Naive thymus-derived CD4-positive, alpha-beta T cell (primary cell): ENCODE measurements at regions not wholly inside any gene's neighbourhood (a gene's known extent, or its start where the extent isn't known, plus 50 kb on each side); places are given as distances from the start of the nearest gene placed in this dataset.

Experiments
- ATAC-seq: fragments of 150-1000 bp; cut with Tn5 transposase; 2 replicates; pipeline ENCODE4 v1.10.0; 2021; ENCODE audit warnings: mild to moderate bottlenecking, moderate library complexity
- CTCF ChIA-PET: fragments of 350-600 bp; sonication (Branson Sonifier 250); formaldehyde crosslinking; loops from one replicate; lab custom pipeline; 2021; ENCODE audit warnings: antibody characterized with exemption; lab: Charles Lee
- POLR2A ChIA-PET: fragments of 350-600 bp; sonication (Branson Sonifier 250); formaldehyde crosslinking; loops from one replicate; lab custom pipeline; 2021; ENCODE audit warnings: antibody characterized with exemption, inconsistent platforms; lab: Charles Lee
- DNase-seq, 9 donors: peaks; one replicate each; pipeline versions ENCODE4 v3.0.0 to v3.0.0-alpha.2; 2020 to 2022; ENCODE audit warnings: mixed read lengths in 1 of 9
- H3K27ac ChIP-seq: one replicate; pipeline ENCODE4 v1.7.0; 2013; ENCODE audit warnings: mild to moderate bottlenecking, low read depth, low read length, moderate library complexity
- H3K27me3 ChIP-seq, 2 donors: one replicate each; pipeline ENCODE4 v1.7.0; 2013; ENCODE audit warnings: low read length in 2 of 2, mild to moderate bottlenecking in 2 of 2, moderate library complexity in 2 of 2; ENCODE audit not compliant: control insufficient read depth in 2 of 2, insufficient read depth in 2 of 2
- H3K36me3 ChIP-seq, 3 experiments: 1 replicate in 2 of 3; 2 replicates in 1 of 3; pipeline ENCODE4 v1.7.0; 2013; ENCODE audit warnings: low read length in 3 of 3, mild to moderate bottlenecking in 3 of 3, moderate library complexity in 1 of 3; ENCODE audit not compliant: insufficient read depth in 3 of 3, control insufficient read depth in 2 of 3
- H3K4me1 ChIP-seq, 2 donors: one replicate each; pipeline ENCODE4 v1.7.0; 2013; ENCODE audit warnings: low read length in 2 of 2, mild to moderate bottlenecking in 2 of 2, moderate library complexity in 1 of 2; ENCODE audit not compliant: control insufficient read depth in 2 of 2, insufficient read depth in 2 of 2
- H3K4me3 ChIP-seq: 2 replicates; pipeline ENCODE4 v1.7.0; 2013; ENCODE audit warnings: mild to moderate bottlenecking, low read length
- H3K9me3 ChIP-seq, 3 experiments: 1 replicate in 2 of 3; 2 replicates in 1 of 3; pipeline ENCODE4 v1.7.0; 2013; ENCODE audit warnings: low read length in 3 of 3; ENCODE audit not compliant: control insufficient read depth in 2 of 3
- H3K27ac Mint-ChIP-seq, 9 donors: one replicate each; pipeline ENCODE4 v1.8.0; 2020 to 2022; ENCODE audit warnings: mixed read lengths in 9 of 9, mild to moderate bottlenecking in 8 of 9, moderate library complexity in 5 of 9, inconsistent platforms in 2 of 9
- H3K27me3 Mint-ChIP-seq, 5 donors: one replicate each; pipeline ENCODE4 v1.8.0; 2021 to 2022; ENCODE audit warnings: mixed read lengths in 5 of 5, mild to moderate bottlenecking in 1 of 5
- H3K36me3 Mint-ChIP-seq, 5 donors: one replicate each; pipeline ENCODE4 v1.8.0; 2020 to 2022; ENCODE audit warnings: mixed read lengths in 5 of 5, mild to moderate bottlenecking in 3 of 5, inconsistent platforms in 1 of 5
- H3K4me1 Mint-ChIP-seq, 7 donors: one replicate each; pipeline ENCODE4 v1.8.0; 2020 to 2022; ENCODE audit warnings: mixed read lengths in 7 of 7, mild to moderate bottlenecking in 3 of 7, inconsistent platforms in 1 of 7
- H3K4me3 Mint-ChIP-seq, 10 donors: one replicate each; pipeline ENCODE4 v1.8.0; 2020 to 2022; ENCODE audit warnings: mild to moderate bottlenecking in 10 of 10, mixed read lengths in 10 of 10, moderate library complexity in 6 of 10, inconsistent platforms in 2 of 10
- H3K9me3 Mint-ChIP-seq, 11 donors: one replicate each; pipeline ENCODE4 v1.8.0; 2020 to 2022; ENCODE audit warnings: mixed read lengths in 11 of 11, mild to moderate bottlenecking in 4 of 11, inconsistent platforms in 1 of 11, moderate library complexity in 1 of 11
- intact Hi-C, 2 donors: fragments of 100-400 bp; cut with micrococcal nuclease; formaldehyde crosslinking; loops; one replicate each; pipeline ENCODE4 v1.15.1; 2023

DNA sequence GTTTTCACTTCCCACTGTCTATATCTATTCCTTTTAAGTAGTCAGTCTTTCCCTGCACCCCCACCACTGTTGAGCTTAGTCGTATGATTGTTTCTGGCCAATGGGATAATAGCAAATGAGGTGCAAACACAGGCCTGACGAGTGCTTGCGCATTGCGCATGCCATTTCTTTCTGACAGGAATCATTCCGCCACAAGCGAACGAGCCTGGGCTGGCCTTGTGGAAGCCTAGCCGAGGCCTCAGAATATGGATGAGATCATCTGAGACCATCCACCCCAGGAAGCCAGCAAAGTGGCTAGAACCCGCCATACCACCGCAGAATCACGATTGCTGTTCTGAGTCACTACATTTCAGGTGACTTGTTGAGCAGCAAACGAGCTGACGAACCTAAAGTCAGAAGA, 52.2 kb upstream of the PRL start:
- CTCF ChIA-PET, result no interaction called here
- intact Hi-C loops, result no loop called here
- Mint-ChIP-seq H3K4me3 (no peak overlapping the region), H3K27me3 (peaks cover 0 to 7% (median 0%) of the 10 kb centered on the region in 5 donors), H3K4me1 (no peaks in the 10 kb centered on the region), H3K27ac (no peak overlapping the region), H3K9me3 (peaks cover 0 to 5% (median 0%) of the 10 kb centered on the region in 11 donors), H3K36me3 (no peaks in the 10 kb centered on the region)
- ATAC-seq (no peak), DNase-seq (no peak)
- Histone ChIP-seq H3K4me1 (no peaks in the 10 kb centered on the region), H3K9me3 (no peaks in the 10 kb centered on the region), H3K36me3 (no peaks in the 10 kb centered on the region), H3K27me3 (no peaks in the 10 kb centered on the region), H3K27ac (no peak overlapping the region), H3K4me3 (no peak overlapping the region)
- POLR2A ChIA-PET, result no interaction called here

DNA sequence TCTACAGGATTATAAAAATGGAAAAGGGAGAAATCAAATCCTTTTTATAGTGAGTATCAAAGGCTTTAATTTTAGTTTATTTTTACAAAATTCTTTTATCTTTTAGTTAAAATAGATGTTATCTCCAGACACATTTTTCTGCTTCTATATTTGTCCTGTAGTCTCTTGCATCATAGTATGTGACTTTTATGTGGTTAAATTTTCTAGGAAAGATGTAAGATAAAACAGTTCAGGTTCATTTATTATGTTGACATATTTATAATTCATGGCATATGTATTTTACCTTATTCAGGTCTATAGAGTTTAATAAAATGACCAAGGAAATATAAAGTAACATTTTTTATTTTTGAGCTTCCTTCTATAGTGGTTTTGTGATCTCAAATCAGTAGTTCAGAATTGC, 52.7 kb upstream of the PRL start:
- Mint-ChIP-seq H3K4me3 (no peak overlapping the region), H3K27ac (no peak overlapping the region), H3K36me3 (no peaks in the 10 kb centered on the region), H3K9me3 (peaks cover 0 to 5% (median 0%) of the 10 kb centered on the region in 11 donors), H3K27me3 (peaks cover 0 to 7% (median 0%) of the 10 kb centered on the region in 5 donors), H3K4me1 (no peaks in the 10 kb centered on the region)
- DNase-seq, result no peak
- no peaks in the 10 kb centered on the region for H3K4me1 ChIP-seq
- H3K27ac ChIP-seq, result no peak overlapping the region
- H3K9me3 ChIP-seq, result no peaks in the 10 kb centered on the region
- no peak for ATAC-seq
- H3K4me3 ChIP-seq, result no peak overlapping the region
- H3K36me3 ChIP-seq, result no peaks in the 10 kb centered on the region
- ChIA-PET POLR2A (no interaction called here), CTCF (no interaction called here)
- H3K27me3 ChIP-seq, result no peaks in the 10 kb centered on the region
- intact Hi-C loops, result no loop called here

DNA sequence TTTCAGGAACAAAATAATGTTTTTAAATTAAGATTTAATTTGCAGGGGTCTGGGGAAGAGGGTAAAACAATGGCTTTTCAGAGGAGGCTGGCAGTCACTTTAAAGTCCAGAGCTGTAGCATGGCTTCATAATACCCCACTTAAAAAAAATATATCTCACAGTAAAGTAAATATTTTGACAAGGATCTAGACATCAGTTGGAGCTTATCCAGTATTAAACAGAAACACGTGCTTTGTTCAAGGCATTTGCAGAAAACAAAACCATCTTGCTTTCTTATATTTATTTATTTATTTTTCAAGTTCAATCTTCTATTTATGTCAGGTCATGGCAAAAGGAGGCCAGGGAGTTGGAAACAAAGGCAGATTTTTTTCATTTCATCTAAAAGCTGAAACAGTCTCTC, 53.3 kb upstream of the PRL start:
- no peak for DNase-seq
- ATAC-seq, result no peak
- peaks cover 0 to 2% (median 0%) of the 10 kb centered on the region in 11 donors for H3K9me3 Mint-ChIP-seq
- no peak overlapping the region for H3K27ac Mint-ChIP-seq
- Histone ChIP-seq H3K9me3 (no peaks in the 10 kb centered on the region), H3K27ac (no peak overlapping the region), H3K27me3 (no peaks in the 10 kb centered on the region), H3K36me3 (no peaks in the 10 kb centered on the region), H3K4me3 (no peak overlapping the region), H3K4me1 (no peaks in the 10 kb centered on the region)
- ChIA-PET POLR2A (no interaction called here), CTCF (no interaction called here)
- no peaks in the 10 kb centered on the region for H3K36me3 Mint-ChIP-seq
- H3K4me1 Mint-ChIP-seq, result no peaks in the 10 kb centered on the region
- H3K4me3 Mint-ChIP-seq, result no peak overlapping the region
- intact Hi-C loops, result no loop called here
- H3K27me3 Mint-ChIP-seq, result peaks cover 0 to 3% (median 0%) of the 10 kb centered on the region in 5 donors

DNA sequence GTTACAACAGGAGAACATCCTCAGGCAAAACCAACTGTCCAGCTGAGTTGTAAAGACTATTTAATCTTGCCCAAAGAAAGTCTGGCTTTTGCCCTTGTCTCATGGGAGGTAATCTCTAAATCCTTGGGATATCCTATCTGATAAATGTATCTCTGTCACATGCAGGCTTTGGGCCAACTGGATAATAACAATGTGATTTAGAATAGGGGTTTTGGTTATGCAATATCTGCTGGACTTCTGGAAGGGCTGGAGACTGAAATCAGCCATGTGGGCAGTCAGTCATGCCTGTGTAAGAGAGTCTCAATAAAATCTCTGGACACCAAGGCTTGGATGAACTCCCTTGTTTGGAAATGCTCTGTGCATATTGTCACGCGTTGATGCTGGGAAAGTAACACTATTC, 56.3 kb upstream of the PRL start:
- Histone ChIP-seq H3K4me3 (no peak overlapping the region), H3K36me3 (no peaks in the 10 kb centered on the region), H3K9me3 (no peaks in the 10 kb centered on the region), H3K27ac (no peak overlapping the region), H3K27me3 (no peaks in the 10 kb centered on the region), H3K4me1 (no peaks in the 10 kb centered on the region)
- ATAC-seq (no peak), DNase-seq (no peak)
- POLR2A ChIA-PET, result no interaction called here
- peaks cover 0 to 2% (median 0%) of the 10 kb centered on the region in 11 donors for H3K9me3 Mint-ChIP-seq
- CTCF ChIA-PET, result no interaction called here
- no peaks in the 10 kb centered on the region for H3K4me1 Mint-ChIP-seq
- no peak overlapping the region for H3K4me3 Mint-ChIP-seq
- no peaks in the 10 kb centered on the region for H3K27me3 Mint-ChIP-seq
- no peak overlapping the region for H3K27ac Mint-ChIP-seq
- no peaks in the 10 kb centered on the region for H3K36me3 Mint-ChIP-seq
- intact Hi-C loops, result no loop called here

DNA sequence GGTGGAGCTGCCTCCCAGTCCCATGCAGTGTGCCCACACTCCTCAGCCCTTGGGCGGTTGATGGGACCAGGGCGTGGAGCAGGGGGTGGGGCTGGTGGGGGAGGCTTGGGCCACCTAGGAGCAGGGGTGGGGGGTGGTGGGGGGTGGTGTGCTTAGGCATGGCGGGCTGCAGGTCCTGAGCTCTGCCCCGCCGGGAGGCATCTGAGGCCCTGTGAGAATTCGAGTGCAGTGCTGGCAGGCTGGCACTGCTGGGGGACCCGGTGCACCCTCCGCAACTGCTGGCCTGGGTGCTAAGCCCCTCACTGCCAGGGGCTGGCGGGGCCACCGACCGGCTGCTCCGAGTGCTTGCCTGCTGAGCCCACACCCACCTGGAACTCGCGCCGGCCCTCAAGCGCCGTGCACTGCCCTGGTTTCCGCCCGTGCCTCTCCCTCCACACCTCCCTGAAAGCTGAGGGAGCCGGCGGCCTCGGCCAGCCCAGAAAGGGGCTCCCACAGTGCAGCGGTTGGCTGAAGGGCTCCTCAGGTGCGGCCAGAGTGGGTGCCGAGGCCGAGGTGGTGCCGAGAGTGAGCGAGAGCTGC, 59.6 kb upstream of the PRL start:
- Mint-ChIP-seq H3K4me3 (no peak overlapping the region), H3K27me3 (peaks cover 0 to 5% (median 0%) of the 10 kb centered on the region in 5 donors), H3K36me3 (no peaks in the 10 kb centered on the region), H3K9me3 (peaks cover 0 to 4% (median 3%) of the 10 kb centered on the region in 11 donors), H3K4me1 (peaks cover 0 to 3% (median 0%) of the 10 kb centered on the region in 7 donors), H3K27ac (no peak overlapping the region)
- no peak overlapping the region for H3K4me3 ChIP-seq
- intact Hi-C loops, result no loop called here
- CTCF ChIA-PET, result no interaction called here
- no peaks in the 10 kb centered on the region for H3K27me3 ChIP-seq
- ATAC-seq (no peak), DNase-seq (no peak)
- no peaks in the 10 kb centered on the region for H3K36me3 ChIP-seq
- H3K27ac ChIP-seq, result no peak overlapping the region
- POLR2A ChIA-PET, result no interaction called here
- H3K9me3 ChIP-seq, result no peaks in the 10 kb centered on the region
- no peaks in the 10 kb centered on the region for H3K4me1 ChIP-seq

DNA sequence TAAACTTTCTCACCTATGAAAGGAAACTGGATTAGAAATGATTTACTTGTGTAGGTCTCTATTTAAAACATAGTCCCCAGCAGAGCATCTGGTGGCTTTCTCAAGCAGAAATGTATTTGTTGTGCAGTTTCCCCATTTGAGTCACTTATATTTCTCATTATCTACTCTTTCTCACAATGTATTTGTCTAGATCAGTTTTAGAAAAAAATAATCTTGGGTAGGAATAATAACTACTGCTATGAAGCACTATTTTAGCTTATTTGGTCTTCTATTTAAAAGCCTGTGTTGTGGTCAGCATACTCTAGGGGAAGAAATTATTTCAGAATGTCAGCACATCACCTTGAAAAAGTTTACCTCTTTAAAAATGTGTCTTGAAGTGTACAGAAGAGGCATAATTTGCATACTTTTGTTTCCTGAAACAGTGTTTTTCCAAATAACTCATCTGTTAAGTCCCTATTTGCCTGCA, 60.9 kb upstream of the PRL start:
- Histone ChIP-seq H3K27ac (no peak overlapping the region), H3K36me3 (no peaks in the 10 kb centered on the region), H3K9me3 (no peaks in the 10 kb centered on the region), H3K4me1 (no peaks in the 10 kb centered on the region), H3K27me3 (no peaks in the 10 kb centered on the region), H3K4me3 (no peak overlapping the region)
- ChIA-PET POLR2A (no interaction called here), CTCF (no interaction called here)
- DNase-seq (no peak), ATAC-seq (no peak)
- Mint-ChIP-seq H3K4me3 (no peak overlapping the region), H3K9me3 (peaks cover 0 to 5% (median 3%) of the 10 kb centered on the region in 11 donors), H3K36me3 (no peaks in the 10 kb centered on the region), H3K27me3 (peaks cover 0 to 5% (median 0%) of the 10 kb centered on the region in 5 donors), H3K4me1 (peaks cover 0 to 4% (median 0%) of the 10 kb centered on the region in 7 donors), H3K27ac (no peak overlapping the region)
- intact Hi-C loops, result no loop called here

DNA sequence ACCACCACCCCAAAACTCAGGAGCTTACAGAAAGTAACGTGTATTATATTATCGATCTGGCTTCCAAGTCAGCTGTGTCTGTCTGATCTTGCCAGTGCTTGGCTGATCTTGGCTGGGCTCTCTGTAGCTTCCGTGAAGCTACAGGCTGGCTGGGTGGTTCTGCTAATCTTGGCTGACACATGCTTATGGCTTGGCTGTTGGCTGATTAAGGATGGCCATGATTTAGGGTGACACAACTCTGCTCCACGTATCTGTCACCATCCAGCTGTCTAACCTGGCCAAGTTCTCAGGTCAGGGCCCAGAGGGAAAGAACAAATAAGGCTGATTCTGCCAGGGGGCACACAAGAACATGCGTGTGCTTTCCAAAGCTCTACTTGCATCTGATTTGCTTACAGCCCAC, 64.7 kb upstream of the PRL start:
- Mint-ChIP-seq H3K27me3 (peaks cover 0 to 5% (median 0%) of the 10 kb centered on the region in 5 donors), H3K4me1 (peaks cover 0 to 6% (median 0%) of the 10 kb centered on the region in 7 donors), H3K27ac (no peak overlapping the region), H3K9me3 (peaks cover 0 to 5% (median 2%) of the 10 kb centered on the region in 11 donors), H3K36me3 (no peaks in the 10 kb centered on the region), H3K4me3 (no peak overlapping the region)
- H3K4me3 ChIP-seq, result no peak overlapping the region
- ChIA-PET CTCF (no interaction called here), POLR2A (no interaction called here)
- no peaks in the 10 kb centered on the region for H3K4me1 ChIP-seq
- no peaks in the 10 kb centered on the region for H3K36me3 ChIP-seq
- H3K27ac ChIP-seq, result no peak overlapping the region
- H3K9me3 ChIP-seq, result no peaks in the 10 kb centered on the region
- ATAC-seq, result no peak
- DNase-seq, result no peak
- no peaks in the 10 kb centered on the region for H3K27me3 ChIP-seq
- intact Hi-C loops, result no loop called here
